GM12872 (cell line): ENCODE measurements at regions not wholly inside any gene's neighbourhood (a gene's known extent, or its start where the extent isn't known, plus 50 kb on each side); places are given as distances from the start of the nearest gene placed in this dataset.

ENCODE experiments used
- TF ChIP-seq, protein P1 (sequence below): IDR thresholded peaks from 3 replicates; pipeline ENCODE4 v1.5.1; 2011; ENCODE audit warnings: low read depth, mild to moderate bottlenecking, low read length, moderate library complexity; ENCODE audit not compliant: insufficient read depth

DNA sequence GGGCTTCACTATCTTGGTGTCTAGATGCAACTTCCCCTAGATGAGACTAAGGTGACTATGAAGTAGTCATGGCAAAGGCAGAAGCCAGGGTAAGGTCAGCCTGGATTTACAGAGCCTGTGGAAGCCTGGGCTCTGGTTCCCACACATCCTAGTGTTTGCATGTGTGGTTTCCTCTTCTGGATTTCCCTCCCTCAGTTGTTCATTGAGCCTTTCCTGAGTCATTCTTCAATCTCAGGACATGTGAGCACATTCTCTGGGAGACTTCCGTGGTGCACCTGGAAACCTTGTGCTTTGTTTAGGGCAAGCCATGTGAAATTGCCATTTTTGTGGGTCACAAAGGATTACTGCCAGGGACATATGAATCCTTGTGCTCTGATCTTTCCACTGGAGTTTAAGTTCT is 236.6 kb downstream of the C12orf75 start:
- TF ChIP-seq, protein P1, sequence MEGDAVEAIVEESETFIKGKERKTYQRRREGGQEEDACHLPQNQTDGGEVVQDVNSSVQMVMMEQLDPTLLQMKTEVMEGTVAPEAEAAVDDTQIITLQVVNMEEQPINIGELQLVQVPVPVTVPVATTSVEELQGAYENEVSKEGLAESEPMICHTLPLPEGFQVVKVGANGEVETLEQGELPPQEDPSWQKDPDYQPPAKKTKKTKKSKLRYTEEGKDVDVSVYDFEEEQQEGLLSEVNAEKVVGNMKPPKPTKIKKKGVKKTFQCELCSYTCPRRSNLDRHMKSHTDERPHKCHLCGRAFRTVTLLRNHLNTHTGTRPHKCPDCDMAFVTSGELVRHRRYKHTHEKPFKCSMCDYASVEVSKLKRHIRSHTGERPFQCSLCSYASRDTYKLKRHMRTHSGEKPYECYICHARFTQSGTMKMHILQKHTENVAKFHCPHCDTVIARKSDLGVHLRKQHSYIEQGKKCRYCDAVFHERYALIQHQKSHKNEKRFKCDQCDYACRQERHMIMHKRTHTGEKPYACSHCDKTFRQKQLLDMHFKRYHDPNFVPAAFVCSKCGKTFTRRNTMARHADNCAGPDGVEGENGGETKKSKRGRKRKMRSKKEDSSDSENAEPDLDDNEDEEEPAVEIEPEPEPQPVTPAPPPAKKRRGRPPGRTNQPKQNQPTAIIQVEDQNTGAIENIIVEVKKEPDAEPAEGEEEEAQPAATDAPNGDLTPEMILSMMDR: no peak

DNA sequence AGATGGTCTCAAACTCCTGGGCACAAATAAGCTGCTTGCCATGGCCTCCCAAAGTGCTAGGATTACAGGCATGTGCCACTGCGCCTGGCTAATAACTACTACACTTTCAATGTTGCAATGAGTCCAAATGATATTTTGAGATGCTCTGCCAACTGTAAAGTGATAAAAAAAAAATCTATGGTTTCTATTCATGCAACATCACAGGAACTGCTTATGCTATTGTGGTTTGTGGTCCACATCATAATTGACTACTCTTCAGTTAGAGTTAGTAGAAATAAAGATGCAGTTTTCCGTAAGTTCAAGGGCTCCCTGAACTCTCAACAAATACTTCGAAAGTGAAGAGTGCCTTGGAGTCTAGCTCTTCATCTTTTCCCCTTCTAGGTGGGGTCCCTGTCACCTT is 239.4 kb downstream of the C12orf75 start:
- TF ChIP-seq, protein P1: no peak

DNA sequence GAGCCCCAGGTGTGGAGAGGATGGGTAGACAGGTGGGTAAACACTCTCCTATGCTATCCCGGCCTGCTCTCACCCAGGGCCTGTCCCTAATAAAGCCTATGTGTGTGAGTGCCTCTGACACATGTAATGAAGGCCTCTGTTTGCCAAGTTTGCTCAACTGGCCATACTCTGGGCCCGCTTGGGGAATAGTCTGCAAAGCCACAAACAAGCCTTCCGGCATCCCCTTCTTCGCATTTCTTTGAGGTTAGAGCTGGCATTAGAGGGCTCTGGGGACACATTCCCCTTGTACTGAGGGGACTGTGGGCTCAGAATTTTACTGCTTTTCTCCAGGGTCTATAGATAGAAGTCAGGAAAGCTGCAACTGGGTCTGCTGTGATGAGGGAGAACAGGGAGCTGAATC is 240.5 kb downstream of the C12orf75 start:
- TF ChIP-seq, protein P1: no peak

DNA sequence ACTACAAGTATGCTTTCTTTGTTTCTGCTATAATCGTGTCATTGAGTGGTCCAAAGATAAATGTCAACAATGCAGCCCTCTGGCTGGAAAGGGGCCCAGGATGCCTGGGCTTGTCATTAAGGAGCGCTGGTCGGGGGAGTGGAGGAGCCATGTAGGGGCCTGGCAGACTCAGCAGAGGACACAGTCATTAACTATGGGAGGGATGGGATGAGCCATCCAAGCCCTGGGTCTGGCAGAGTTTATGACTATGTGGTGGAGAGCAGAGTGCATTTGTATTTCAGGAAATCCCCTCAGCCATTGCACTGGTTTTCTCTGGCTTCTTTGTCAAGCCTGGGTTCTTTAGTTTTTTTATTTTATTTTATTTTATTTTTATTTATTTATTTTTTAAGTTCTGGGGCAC is 243.1 kb downstream of the C12orf75 start:
- TF ChIP-seq, protein P1: no peak

DNA sequence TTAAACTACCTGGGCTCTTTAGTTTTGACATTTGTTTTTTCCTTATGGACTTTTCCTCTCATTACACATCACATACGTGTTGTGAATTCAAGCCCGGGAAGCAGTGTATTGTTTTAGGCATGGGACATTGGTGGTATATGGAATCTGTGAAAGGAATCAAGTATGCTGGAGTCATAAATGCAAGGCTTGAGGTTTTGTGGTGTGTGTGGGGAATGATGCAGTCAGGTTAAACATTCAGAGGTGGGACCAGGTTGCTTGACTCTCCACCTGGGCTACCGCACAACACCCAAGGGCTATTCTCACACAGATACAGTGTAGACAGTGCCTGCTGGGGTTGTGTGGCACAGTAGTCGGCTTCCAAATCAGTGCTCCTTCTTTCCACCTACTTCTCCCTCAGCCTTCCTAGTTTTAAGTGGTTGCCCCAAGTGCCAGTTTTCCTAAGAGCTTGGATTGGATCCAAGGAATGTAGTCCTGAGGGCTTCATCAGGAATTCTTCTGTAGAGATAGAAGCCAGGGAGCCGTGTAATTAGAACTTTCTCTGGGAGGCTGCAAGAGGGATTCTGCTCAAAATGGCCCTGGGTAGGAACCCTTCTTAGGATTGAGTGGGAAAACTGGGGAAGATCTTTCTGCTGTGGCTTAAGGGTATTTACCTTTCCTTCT is 243.7 kb downstream of the C12orf75 start:
- TF ChIP-seq, protein P1: no peak

DNA sequence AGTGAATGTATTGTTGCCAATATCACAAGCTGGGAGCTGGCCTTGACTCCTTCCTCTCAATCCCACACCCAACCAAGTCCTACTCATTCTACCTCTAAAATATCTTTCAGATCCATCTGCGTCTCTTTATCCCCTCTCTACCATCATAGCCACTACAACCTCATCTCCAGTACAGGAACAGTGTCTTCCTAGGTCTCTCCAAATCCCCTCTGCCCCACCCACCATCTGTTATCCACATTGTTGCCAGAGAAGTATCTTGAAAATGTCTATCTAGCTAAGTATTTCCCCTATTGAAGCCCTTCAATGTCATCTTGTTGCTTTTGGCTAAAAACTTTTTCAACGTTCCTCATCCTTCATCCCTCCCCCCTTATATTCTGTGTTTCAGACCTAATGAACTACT is 244.7 kb downstream of the C12orf75 start:
- TF ChIP-seq, protein P1: no peak

DNA sequence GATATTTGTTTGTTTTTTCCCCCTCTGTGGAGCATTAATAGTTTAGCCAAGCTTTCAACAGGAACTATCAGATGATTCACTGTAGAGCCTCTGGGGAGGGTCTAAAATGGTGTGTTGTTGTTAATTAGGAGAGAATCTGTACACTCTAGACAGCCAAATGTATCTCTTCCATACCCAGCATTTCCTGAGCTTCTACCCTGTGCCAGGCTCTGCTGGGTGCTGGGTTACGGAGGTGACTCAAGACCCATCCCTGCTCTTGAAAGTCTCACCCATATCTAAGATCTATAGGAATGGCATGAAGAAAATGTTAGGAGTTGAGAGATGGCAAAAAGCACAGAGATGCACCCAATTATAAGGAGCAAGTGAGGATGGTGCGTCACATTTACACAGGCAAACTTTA is 245.8 kb downstream of the C12orf75 start:
- TF ChIP-seq, protein P1: no peak
